MM.1S (cell line): ENCODE measurements at regions not wholly inside any gene's neighbourhood (a gene's known extent, or its start where the extent isn't known, plus 50 kb on each side); places are given as distances from the start of the nearest gene placed in this dataset.

Experiments
- DNase-seq: peaks from one replicate; pipeline ENCODE4 v3.0.0-alpha.2; 2015
- H2AFZ ChIP-seq: fragments of 300-600 bp; sonication (generic); 2 replicates; pipeline ENCODE4 v1.6.0; 2016; ENCODE audit warnings: antibody characterized with exemption, low read length
- H3F3A ChIP-seq: fragments of 300-600 bp; sonication (generic); 2 replicates; pipeline ENCODE4 v1.6.1; 2016; ENCODE audit warnings: mild to moderate bottlenecking, antibody characterized with exemption, low read length, moderate library complexity, mixed read lengths; ENCODE audit not compliant: insufficient read depth
- H3K27ac ChIP-seq: fragments of 300-600 bp; sonication (generic); 2 replicates; pipeline ENCODE4 v1.5.1; 2016; ENCODE audit warnings: mild to moderate bottlenecking, low read length
- H3K27me3 ChIP-seq: fragments of 300-600 bp; sonication (generic); replicated peaks from 2 replicates; pipeline ENCODE4 v1.6.0; 2016; ENCODE audit warnings: low read length; ENCODE audit not compliant: insufficient read depth
- H3K36me3 ChIP-seq: fragments of 300-600 bp; sonication (generic); replicated peaks from 2 replicates; pipeline ENCODE4 v1.6.1; 2016; ENCODE audit warnings: mild to moderate bottlenecking, low read length, mixed read lengths; ENCODE audit not compliant: insufficient read depth
- H3K4me1 ChIP-seq: fragments of 300-600 bp; sonication (generic); 2 replicates; pipeline ENCODE4 v1.6.1; 2016; ENCODE audit warnings: low read length, mixed read lengths
- H3K4me2 ChIP-seq: fragments of 300-600 bp; sonication (generic); 2 replicates; pipeline ENCODE4 v1.6.0; 2016; ENCODE audit warnings: low read depth, low read length
- H3K4me3 ChIP-seq: fragments of 300-600 bp; sonication (generic); 2 replicates; pipeline ENCODE4 v1.5.1; 2016; ENCODE audit warnings: low read length, mixed read lengths
- H3K79me2 ChIP-seq: fragments of 300-600 bp; sonication (generic); 2 replicates; pipeline ENCODE4 v1.6.1; 2016; ENCODE audit warnings: mixed run types, low read length, mixed read lengths
- H3K9ac ChIP-seq: fragments of 300-600 bp; sonication (generic); 2 replicates; pipeline ENCODE4 v1.6.1; 2016; ENCODE audit warnings: low read length, mixed read lengths
- H3K9me2 ChIP-seq: fragments of 300-600 bp; sonication (generic); replicated peaks from 2 replicates; pipeline ENCODE4 v1.6.1; 2016; ENCODE audit warnings: mild to moderate bottlenecking, low read length, mixed read lengths; ENCODE audit not compliant: insufficient read depth
- H3K9me3 ChIP-seq: fragments of 300-600 bp; sonication (generic); replicated peaks from 2 replicates; pipeline ENCODE4 v1.6.1; 2016; ENCODE audit warnings: mild to moderate bottlenecking, low read length, mixed read lengths; ENCODE audit not compliant: insufficient read depth
- H4K20me1 ChIP-seq: fragments of 300-600 bp; sonication (generic); 2 replicates; pipeline ENCODE4 v1.6.1; 2016; ENCODE audit warnings: mild to moderate bottlenecking, low read length, moderate library complexity, mixed read lengths; ENCODE audit not compliant: insufficient read depth
- CTCF ChIP-seq: fragments of 300-600 bp; sonication (generic); IDR thresholded peaks from 2 replicates; pipeline ENCODE4 v1.5.1; 2016; ENCODE audit warnings: antibody characterized with exemption, low read length, mixed read lengths
- EZH2 ChIP-seq: fragments of 300-600 bp; sonication (generic); optimal IDR thresholded peaks from 2 replicates; pipeline ENCODE3; 2017; ENCODE audit warnings: low read depth, mild to moderate bottlenecking, antibody characterized with exemption, low read length, mixed read lengths
- EZH2phosphoT487 ChIP-seq: fragments of 300-600 bp; sonication (generic); IDR thresholded peaks from 2 replicates; pipeline ENCODE4 v1.6.1; 2018; ENCODE audit warnings: antibody characterized with exemption, low read length

- TF ChIP-seq EZH2: no peak
- no peak for TF ChIP-seq CTCF
- H3K4me1 ChIP-seq: 0 out of 2 replicates have a peak, but pooled peaks cover 7% of the 10 kb centered on the region
- H3K9me3 ChIP-seq: no peaks in the 10 kb centered on the region
- H3K27ac ChIP-seq: no peak overlapping the region
- H3F3A ChIP-seq: no peaks in the 10 kb centered on the region
- H3K9ac ChIP-seq: no peak overlapping the region
- H2AFZ ChIP-seq: no peak overlapping the region; the same call in 1 of the 2 replicates
- H3K36me3 ChIP-seq: no peaks in the 10 kb centered on the region
- no peaks in the 10 kb centered on the region for H3K27me3 ChIP-seq
- no peak overlapping the region for H3K4me3 ChIP-seq
- no peak overlapping the region for H3K4me2 ChIP-seq
- DNase-seq: no peak
- no peaks in the 10 kb centered on the region for H3K9me2 ChIP-seq
- no peaks in the 10 kb centered on the region for H3K79me2 ChIP-seq
- no peaks in the 10 kb centered on the region for H4K20me1 ChIP-seq
Measured at GRCh38 chr6:100126790-100127484, 132.9 kb upstream of the MCHR2 start.

DNA sequence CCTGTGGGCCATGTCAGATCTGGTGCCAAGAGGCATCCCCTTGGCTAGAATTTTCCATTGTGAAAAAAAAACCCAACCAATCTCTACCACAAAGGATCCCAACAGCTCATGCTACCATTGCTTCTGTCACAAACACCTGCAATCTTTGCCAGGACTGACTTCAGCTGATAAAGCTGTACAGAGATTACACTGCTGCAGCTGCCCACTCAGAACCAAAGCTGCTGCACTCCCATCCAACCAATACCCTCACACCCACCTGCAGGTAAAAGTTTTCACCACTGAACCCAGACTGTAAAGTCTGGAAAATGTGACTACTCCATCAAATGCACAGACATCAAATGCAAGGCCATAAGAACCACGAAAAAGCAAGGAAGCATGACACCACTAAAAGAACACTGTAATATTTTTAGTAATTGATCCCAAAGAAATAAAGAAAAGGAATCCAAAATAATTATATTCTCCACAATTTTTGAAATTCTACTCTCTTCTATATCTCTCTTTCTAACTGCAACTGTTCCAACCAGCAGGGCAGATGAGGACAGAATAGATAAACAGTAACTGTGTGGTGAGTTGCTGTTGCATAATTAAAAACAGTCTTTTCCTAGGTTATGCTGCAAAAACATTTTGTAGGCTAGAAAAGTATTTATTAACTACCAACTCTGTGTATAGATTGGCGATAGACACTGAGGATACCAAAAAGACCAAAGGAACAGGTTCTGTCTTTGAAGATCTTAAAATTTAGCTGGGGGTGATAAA is 128.0 kb upstream of the MCHR2 start:
- Histone ChIP-seq H2AFZ (no peak overlapping the region), H4K20me1 (no peaks in the 10 kb centered on the region), H3K27ac (no peak overlapping the region), H3F3A (no peaks in the 10 kb centered on the region), H3K4me3 (no peak overlapping the region), H3K79me2 (no peaks in the 10 kb centered on the region), H3K9me2 (no peaks in the 10 kb centered on the region), H3K4me2 (no peak overlapping the region), H3K4me1 (0 out of 2 replicates have a peak, but pooled peaks cover 3% of the 10 kb centered on the region), H3K9ac (no peak overlapping the region), H3K9me3 (no peaks in the 10 kb centered on the region), H3K27me3 (no peaks in the 10 kb centered on the region), H3K36me3 (no peaks in the 10 kb centered on the region)
- DNase-seq: no peak
- TF ChIP-seq CTCF (no peak), EZH2phosphoT487 (no peak), EZH2 (no peak)

DNA sequence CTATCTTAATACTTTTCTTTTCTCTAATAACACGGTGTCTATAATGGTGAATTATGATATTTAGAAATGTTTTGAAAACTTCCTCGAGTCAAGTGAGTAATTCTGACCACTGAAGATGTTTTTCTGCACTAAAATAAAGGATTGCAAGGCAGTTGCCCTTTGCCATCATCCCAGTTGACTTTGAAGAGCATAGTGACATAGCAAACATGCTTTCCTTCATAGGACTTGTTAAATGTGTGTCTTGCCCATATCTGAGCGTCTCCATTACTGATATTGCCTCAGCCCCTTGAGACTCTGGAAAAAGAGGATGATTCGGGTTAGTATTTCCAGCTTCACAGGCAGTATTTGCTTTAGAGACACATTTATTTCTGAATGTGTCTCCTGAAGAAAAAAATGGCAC is 125.2 kb upstream of the MCHR2 start:
- no peak for TF ChIP-seq EZH2
- H3F3A ChIP-seq: no peaks in the 10 kb centered on the region
- no peak overlapping the region for H3K4me2 ChIP-seq
- no peak overlapping the region for H3K9ac ChIP-seq
- no peak for DNase-seq
- no peaks in the 10 kb centered on the region for H4K20me1 ChIP-seq
- no peaks in the 10 kb centered on the region for H3K9me3 ChIP-seq
- H3K27ac ChIP-seq: no peak overlapping the region
- no peaks in the 10 kb centered on the region for H3K27me3 ChIP-seq
- H3K36me3 ChIP-seq: no peaks in the 10 kb centered on the region
- no peaks in the 10 kb centered on the region for H3K9me2 ChIP-seq
- no peaks in the 10 kb centered on the region for H3K79me2 ChIP-seq
- H3K4me1 ChIP-seq: no peaks in the 10 kb centered on the region
- no peak overlapping the region for H2AFZ ChIP-seq
- no peak overlapping the region for H3K4me3 ChIP-seq

DNA sequence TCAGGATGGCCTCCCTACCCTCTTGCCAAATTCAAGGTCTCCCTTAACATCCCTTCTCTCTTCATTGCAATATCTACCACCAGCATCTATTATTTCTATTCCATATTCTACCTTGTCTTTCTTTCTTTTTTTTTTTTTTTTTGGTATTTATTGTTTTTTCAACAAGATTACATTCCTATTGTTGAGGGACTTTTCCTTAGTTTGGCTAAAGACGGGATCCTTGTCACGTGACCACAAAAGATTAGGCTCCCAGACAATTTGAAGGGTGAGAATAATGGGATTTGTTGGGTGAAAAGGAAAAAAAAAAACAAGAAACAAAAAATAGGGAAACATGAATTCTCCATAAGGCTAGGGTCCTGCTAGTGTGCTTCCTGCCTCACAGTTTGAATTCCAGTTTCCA is 124.3 kb upstream of the MCHR2 start:
- H3K27ac ChIP-seq: no peak overlapping the region
- DNase-seq: no peak
- no peak overlapping the region for H3K9ac ChIP-seq
- H3K9me2 ChIP-seq: no peaks in the 10 kb centered on the region
- H3K27me3 ChIP-seq: no peaks in the 10 kb centered on the region
- H3K36me3 ChIP-seq: no peaks in the 10 kb centered on the region
- H3K4me2 ChIP-seq: no peak overlapping the region
- H3K9me3 ChIP-seq: no peaks in the 10 kb centered on the region
- no peaks in the 10 kb centered on the region for H3K79me2 ChIP-seq
- no peak overlapping the region for H2AFZ ChIP-seq
- H3K4me1 ChIP-seq: no peaks in the 10 kb centered on the region
- no peaks in the 10 kb centered on the region for H4K20me1 ChIP-seq
- TF ChIP-seq EZH2phosphoT487 (no peak), CTCF (no peak), EZH2 (no peak)
- H3F3A ChIP-seq: no peaks in the 10 kb centered on the region
- H3K4me3 ChIP-seq: no peak overlapping the region
